ENCODE measurements at regions not wholly inside any gene's neighbourhood (a gene's known extent, or its start where the extent isn't known, plus 50 kb on each side); places are given as distances from the start of the nearest gene placed in this dataset.

- no peak overlapping the region for H3K4me3 ChIP-seq (ENCODE audit: low read length)
- H3K9me3 ChIP-seq (replicated peaks; ENCODE audit: control insufficient read depth, low read depth, low read length) = no peaks in the 10 kb centered on the region
- no peaks in the 10 kb centered on the region for H3K36me3 ChIP-seq (ENCODE audit: control insufficient read depth, insufficient read depth, low read length)
- peaks cover 6% of the 10 kb centered on the region for H3K27me3 ChIP-seq (ENCODE audit: control insufficient read depth, insufficient read depth, low read length)
- no peak for DNase-seq
- H3K27ac ChIP-seq (ENCODE audit: low read length) = no peak overlapping the region
- WGBS (ENCODE audit: insufficient coverage) = 47% methylated on average over 6 of the region's 10 CpGs
- no peaks in the 10 kb centered on the region for H3K4me1 ChIP-seq (ENCODE audit: control insufficient read depth, insufficient read depth, low read length)
Observed at GRCh38 chr11:129590030-129590752, 214.5 kb downstream of the BARX2 start.

- no peaks in the 10 kb centered on the region for H3K36me3 ChIP-seq (ENCODE audit: control insufficient read depth, insufficient read depth, low read length)
- H3K27ac ChIP-seq (ENCODE audit: low read length) = no peak overlapping the region
- peaks cover 6% of the 10 kb centered on the region for H3K27me3 ChIP-seq (ENCODE audit: control insufficient read depth, insufficient read depth, low read length)
- WGBS (ENCODE audit: insufficient coverage) = 71% methylated on average over 4 of the region's 9 CpGs
- H3K4me3 ChIP-seq (ENCODE audit: low read length) = no peak overlapping the region
- no peak for DNase-seq
- H3K4me1 ChIP-seq (ENCODE audit: control insufficient read depth, insufficient read depth, low read length) = no peaks in the 10 kb centered on the region
- no peaks in the 10 kb centered on the region for H3K9me3 ChIP-seq (replicated peaks; ENCODE audit: control insufficient read depth, low read depth, low read length)
Observed at GRCh38 chr11:129590753-129591475, 215.3 kb downstream of the BARX2 start.

DNA sequence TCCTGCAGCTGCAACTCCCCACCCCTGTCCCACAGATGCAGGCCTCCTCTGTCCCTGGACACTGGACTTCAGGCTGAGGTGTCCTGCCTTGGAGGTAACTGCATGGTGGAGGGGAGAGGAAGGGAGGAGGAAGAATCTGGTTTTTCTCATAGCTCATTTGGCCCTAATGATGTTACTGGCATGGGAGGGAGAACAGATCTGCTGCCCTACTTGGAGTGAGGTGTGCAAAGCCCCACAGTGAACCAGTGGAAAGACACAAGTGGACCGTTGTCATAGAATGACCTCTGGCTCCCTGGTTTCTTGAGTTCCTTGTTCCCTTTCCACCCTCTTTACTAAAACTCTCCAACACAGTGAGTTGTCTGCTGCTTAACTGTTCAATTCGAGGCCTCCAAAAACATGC is 215.9 kb downstream of the BARX2 start:
- WGBS (ENCODE audit: insufficient coverage) = no CpG with 5 or more reads among the region's 2 CpGs
- Histone ChIP-seq H3K4me1 (ENCODE audit: control insufficient read depth, insufficient read depth, low read length) (no peaks in the 10 kb centered on the region), H3K27me3 (ENCODE audit: control insufficient read depth, insufficient read depth, low read length) (peaks cover 6% of the 10 kb centered on the region)

DNA sequence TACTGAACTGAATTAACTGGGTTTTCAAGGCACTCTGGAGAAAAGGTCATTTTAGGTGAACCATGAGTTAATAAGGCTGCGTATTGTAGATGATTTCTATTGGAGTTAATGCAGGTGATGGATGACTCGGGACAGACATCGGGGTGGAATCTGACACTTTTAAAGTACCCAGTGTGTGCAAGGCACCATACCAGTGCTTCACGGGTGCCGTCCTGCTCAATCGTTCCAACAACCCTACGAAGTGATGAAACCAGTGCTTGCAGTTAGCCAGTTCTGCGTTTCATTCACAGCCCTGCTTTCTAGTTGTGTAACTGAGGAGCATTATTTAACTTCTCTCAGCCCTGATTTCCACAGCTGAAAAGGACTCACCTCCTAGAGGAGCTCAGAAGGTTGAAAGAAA is 216.5 kb downstream of the BARX2 start:
- Histone ChIP-seq H3K27me3 (ENCODE audit: control insufficient read depth, insufficient read depth, low read length) (peaks cover 6% of the 10 kb centered on the region), H3K27ac (ENCODE audit: low read length) (no peak overlapping the region), H3K9me3 (replicated peaks; ENCODE audit: control insufficient read depth, low read depth, low read length) (no peaks in the 10 kb centered on the region), H3K4me3 (ENCODE audit: low read length) (no peak overlapping the region), H3K4me1 (ENCODE audit: control insufficient read depth, insufficient read depth, low read length) (no peaks in the 10 kb centered on the region), H3K36me3 (ENCODE audit: control insufficient read depth, insufficient read depth, low read length) (no peaks in the 10 kb centered on the region)
- no peak for DNase-seq
- WGBS (ENCODE audit: insufficient coverage) = 82% methylated on average over 5 of the region's 8 CpGs

More for the DNA sequence above, 215.9 kb downstream of the BARX2 start:
- no peaks in the 10 kb centered on the region for H3K36me3 ChIP-seq (ENCODE audit: control insufficient read depth, insufficient read depth, low read length)
- no peak for DNase-seq
- no peak overlapping the region for H3K27ac ChIP-seq (ENCODE audit: low read length)
- no peak overlapping the region for H3K4me3 ChIP-seq (ENCODE audit: low read length)
- H3K9me3 ChIP-seq (replicated peaks; ENCODE audit: control insufficient read depth, low read depth, low read length) = no peaks in the 10 kb centered on the region

DNA sequence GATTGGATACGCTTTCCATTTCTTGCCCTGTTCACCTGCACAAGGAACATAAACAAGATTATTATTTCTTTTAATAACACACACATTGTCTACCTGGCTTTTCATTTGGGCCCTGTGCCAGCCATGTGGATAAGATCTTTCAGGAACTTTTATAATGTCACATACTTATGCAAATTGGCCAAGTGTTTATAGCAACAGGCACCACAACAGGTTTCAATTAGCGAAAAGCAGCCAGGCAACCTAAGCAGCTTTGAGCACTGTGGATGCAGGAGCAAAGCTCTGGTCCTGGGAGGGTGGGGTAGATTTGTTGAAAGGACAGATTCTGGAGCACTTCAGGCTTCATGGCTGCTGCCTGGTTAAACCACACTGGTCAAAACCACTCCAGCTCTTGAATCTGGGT is 217.4 kb downstream of the BARX2 start:
- H3K4me3 ChIP-seq (ENCODE audit: low read length) = no peak overlapping the region
- no CpG with 5 or more reads among the region's 2 CpGs for WGBS (ENCODE audit: insufficient coverage)
- H3K9me3 ChIP-seq (replicated peaks; ENCODE audit: control insufficient read depth, low read depth, low read length) = no peaks in the 10 kb centered on the region
- no peak overlapping the region for H3K27ac ChIP-seq (ENCODE audit: low read length)
- no peaks in the 10 kb centered on the region for H3K36me3 ChIP-seq (ENCODE audit: control insufficient read depth, insufficient read depth, low read length)
- DNase-seq = no peak
- H3K27me3 ChIP-seq (ENCODE audit: control insufficient read depth, insufficient read depth, low read length) = peaks cover 6% of the 10 kb centered on the region
- H3K4me1 ChIP-seq (ENCODE audit: control insufficient read depth, insufficient read depth, low read length) = no peaks in the 10 kb centered on the region

- no peaks in the 10 kb centered on the region for H3K9me3 ChIP-seq (replicated peaks; ENCODE audit: control insufficient read depth, low read depth, low read length)
- 34% methylated on average over 7 of the region's 9 CpGs for WGBS (ENCODE audit: insufficient coverage)
- H3K4me1 ChIP-seq (ENCODE audit: control insufficient read depth, insufficient read depth, low read length) = no peaks in the 10 kb centered on the region
- DNase-seq = peak; percentile 32
- no peak overlapping the region for H3K4me3 ChIP-seq (ENCODE audit: low read length)
- peaks cover 4% of the 10 kb centered on the region for H3K27me3 ChIP-seq (ENCODE audit: control insufficient read depth, insufficient read depth, low read length)
- H3K27ac ChIP-seq (ENCODE audit: low read length) = no peak overlapping the region
- H3K36me3 ChIP-seq (ENCODE audit: control insufficient read depth, insufficient read depth, low read length) = no peaks in the 10 kb centered on the region
Observed at GRCh38 chr11:129595038-129595962, 219.7 kb downstream of the BARX2 start.

DNA sequence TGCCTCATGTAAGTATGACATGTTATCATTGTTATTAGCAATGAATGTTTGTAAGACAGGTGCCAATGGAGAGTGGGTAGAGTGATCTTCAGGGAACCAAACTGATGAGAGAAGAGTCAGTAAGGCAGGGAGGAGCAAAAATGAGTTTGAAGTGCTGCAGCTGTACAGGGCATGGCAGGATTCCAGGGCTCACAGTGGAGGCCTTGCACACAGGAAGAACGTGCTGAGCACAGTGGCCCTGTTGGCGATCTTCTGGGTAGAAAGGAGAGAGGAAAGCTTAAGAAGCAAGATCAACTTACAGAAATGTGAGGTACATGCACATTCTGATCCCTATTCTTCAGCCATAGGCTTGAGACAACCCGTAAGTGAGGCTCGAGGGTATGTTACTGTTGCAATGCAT is 219.3 kb upstream of the TMEM45B start:
- Histone ChIP-seq H3K27me3 (ENCODE audit: control insufficient read depth, insufficient read depth, low read length) (peaks cover 2% of the 10 kb centered on the region), H3K4me1 (ENCODE audit: control insufficient read depth, insufficient read depth, low read length) (no peaks in the 10 kb centered on the region), H3K36me3 (ENCODE audit: control insufficient read depth, insufficient read depth, low read length) (no peaks in the 10 kb centered on the region), H3K4me3 (ENCODE audit: low read length) (no peak overlapping the region), H3K9me3 (replicated peaks; ENCODE audit: control insufficient read depth, low read depth, low read length) (no peaks in the 10 kb centered on the region), H3K27ac (ENCODE audit: low read length) (no peak overlapping the region)
- WGBS (ENCODE audit: insufficient coverage) = 87% methylated on average over 3 of the region's 4 CpGs
- DNase-seq = no peak

- Histone ChIP-seq H3K4me3 (ENCODE audit: low read length) (no peak overlapping the region), H3K36me3 (ENCODE audit: control insufficient read depth, insufficient read depth, low read length) (no peaks in the 10 kb centered on the region), H3K4me1 (ENCODE audit: control insufficient read depth, insufficient read depth, low read length) (no peaks in the 10 kb centered on the region), H3K27ac (ENCODE audit: low read length) (no peak overlapping the region), H3K27me3 (ENCODE audit: control insufficient read depth, insufficient read depth, low read length) (peaks cover 2% of the 10 kb centered on the region), H3K9me3 (replicated peaks; ENCODE audit: control insufficient read depth, low read depth, low read length) (no peaks in the 10 kb centered on the region)
- no peak for DNase-seq
- 74% methylated on average over 3 of the region's 3 CpGs for WGBS (ENCODE audit: insufficient coverage)
Observed at GRCh38 chr11:129598378-129598777, 217.3 kb upstream of the TMEM45B start.

DNA sequence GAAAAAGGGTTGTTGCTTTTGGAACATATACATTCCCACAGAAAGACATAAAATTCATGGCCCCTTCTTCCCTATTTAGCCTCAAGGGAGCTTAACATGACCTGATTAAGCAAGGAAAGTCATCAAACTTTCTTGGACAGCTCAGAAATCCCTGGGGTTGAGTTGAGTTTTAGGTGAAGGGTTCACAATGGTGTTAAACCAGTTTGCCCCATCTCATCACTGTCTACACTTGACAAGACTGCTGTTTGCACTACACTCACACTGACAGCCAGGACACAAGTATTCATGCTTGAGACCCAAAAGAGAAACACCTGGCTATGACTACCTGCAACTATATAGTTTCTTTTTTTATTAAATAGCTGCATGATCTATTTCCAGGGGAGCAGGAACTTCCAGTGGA is 209.8 kb upstream of the TMEM45B start:
- H3K4me3 ChIP-seq (ENCODE audit: low read length) = no peak overlapping the region
- no peaks in the 10 kb centered on the region for H3K9me3 ChIP-seq (replicated peaks; ENCODE audit: control insufficient read depth, low read depth, low read length)
- no peaks in the 10 kb centered on the region for H3K27me3 ChIP-seq (ENCODE audit: control insufficient read depth, insufficient read depth, low read length)
- no peaks in the 10 kb centered on the region for H3K4me1 ChIP-seq (ENCODE audit: control insufficient read depth, insufficient read depth, low read length)
- no peaks in the 10 kb centered on the region for H3K36me3 ChIP-seq (ENCODE audit: control insufficient read depth, insufficient read depth, low read length)
- DNase-seq = no peak
- no peak overlapping the region for H3K27ac ChIP-seq (ENCODE audit: low read length)

DNA sequence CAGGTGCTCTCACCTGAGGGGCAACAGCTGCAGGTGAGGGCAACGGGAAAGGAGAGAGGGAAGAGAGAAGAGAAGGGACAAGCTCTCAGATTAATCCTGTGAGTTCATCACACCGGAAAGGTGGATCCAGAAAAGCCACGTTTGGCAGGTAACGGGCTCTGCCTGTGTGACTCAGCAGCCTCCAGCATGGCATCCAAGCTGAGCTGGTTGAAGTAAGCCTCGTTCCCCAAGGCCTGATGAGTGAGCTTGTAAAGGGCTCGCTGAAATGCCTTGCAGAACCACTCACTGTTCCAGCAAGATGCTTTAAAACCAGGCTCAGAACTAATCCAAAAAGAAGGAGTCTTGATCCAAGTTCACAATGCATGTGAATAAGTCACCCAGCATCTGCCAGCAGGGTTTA is 206.9 kb upstream of the TMEM45B start:
- no peak overlapping the region for H3K4me3 ChIP-seq (ENCODE audit: low read length)
- WGBS (ENCODE audit: insufficient coverage) = 70% methylated on average over 6 of the region's 6 CpGs

More for the DNA sequence above, 206.9 kb upstream of the TMEM45B start:
- no peak for DNase-seq
- Histone ChIP-seq H3K27me3 (ENCODE audit: control insufficient read depth, insufficient read depth, low read length) (no peaks in the 10 kb centered on the region), H3K36me3 (ENCODE audit: control insufficient read depth, insufficient read depth, low read length) (no peaks in the 10 kb centered on the region), H3K9me3 (replicated peaks; ENCODE audit: control insufficient read depth, low read depth, low read length) (no peaks in the 10 kb centered on the region), H3K4me1 (ENCODE audit: control insufficient read depth, insufficient read depth, low read length) (peaks cover 4% of the 10 kb centered on the region), H3K27ac (ENCODE audit: low read length) (no peak overlapping the region)

Measured in muscle of leg (tissue), 3 donors.